WTC11 (cell line): ENCODE measurements at regions not wholly inside any gene's neighbourhood (a gene's known extent, or its start where the extent isn't known, plus 50 kb on each side); places are given as distances from the start of the nearest gene placed in this dataset.

Source experiments
- ATAC-seq: fragments of 200-7000 bp; cut with Tn5 transposase; 2 replicates; pipeline ENCODE4 v1.10.0; 2021; ENCODE audit warnings: mild to moderate bottlenecking, moderate library complexity
- CTCF ChIA-PET: fragments of 300-600 bp; sonication (Branson Sonifier 250); formaldehyde crosslinking; loops from one replicate; lab custom pipeline; 2021; ENCODE audit warnings: antibody characterized with exemption; lab: Charles Lee
- POLR2A ChIA-PET: fragments of 350-600 bp; sonication (Branson Sonifier 250); formaldehyde crosslinking; loops from one replicate; lab custom pipeline; 2021; ENCODE audit warnings: antibody characterized with exemption; lab: Charles Lee
- DNase-seq: peaks from one replicate; pipeline ENCODE4 v3.0.0; 2021; ENCODE audit warnings: low spot score
- H3K27ac Mint-ChIP-seq: 2 replicates; pipeline ENCODE4 v1.8.0; 2021; ENCODE audit warnings: mixed read lengths
- H3K27me3 Mint-ChIP-seq: 2 replicates; pipeline ENCODE4 v1.8.0; 2021; ENCODE audit warnings: low read depth, mild to moderate bottlenecking, moderate library complexity, mixed read lengths
- H3K36me3 Mint-ChIP-seq: 2 replicates; pipeline ENCODE4 v1.8.0; 2021; ENCODE audit warnings: mixed read lengths
- H3K4me1 Mint-ChIP-seq: 2 replicates; pipeline ENCODE4 v1.8.0; 2022; ENCODE audit warnings: mixed read lengths
- H3K4me3 Mint-ChIP-seq: 2 replicates; pipeline ENCODE4 v1.8.0; 2021; ENCODE audit warnings: mild to moderate bottlenecking, moderate library complexity, mixed read lengths
- H3K9me3 Mint-ChIP-seq: 2 replicates; pipeline ENCODE4 v1.8.0; 2021; ENCODE audit warnings: mixed read lengths
- ATF1 ChIP-seq: sonication (generic); formaldehyde crosslinking; IDR thresholded peaks from 2 replicates; pipeline ENCODE4 v1.8.1; 2023; ENCODE audit warnings: mild to moderate bottlenecking, moderate library complexity, missing genetic modification reagents
- ESRRA ChIP-seq: sonication (generic); formaldehyde crosslinking; IDR thresholded peaks from 2 replicates; pipeline ENCODE4 v1.8.1; 2022; ENCODE audit warnings: mild to moderate bottlenecking, missing genetic modification reagents, borderline replicate concordance
- GABPB1 ChIP-seq: sonication (generic); formaldehyde crosslinking; IDR thresholded peaks from 2 replicates; pipeline ENCODE4 v1.8.1; 2023; ENCODE audit warnings: mild to moderate bottlenecking, missing genetic modification reagents
- NFE2L1 ChIP-seq: sonication (generic); formaldehyde crosslinking; IDR thresholded peaks from 2 replicates; pipeline ENCODE4 v1.8.1; 2023; ENCODE audit warnings: missing genetic modification reagents
- NR1H2 ChIP-seq: sonication (generic); formaldehyde crosslinking; IDR thresholded peaks from 2 replicates; pipeline ENCODE4 v1.9.0; 2021; ENCODE audit warnings: mild to moderate bottlenecking, moderate library complexity, missing genetic modification reagents
- NR2C2 ChIP-seq: sonication (generic); formaldehyde crosslinking; IDR thresholded peaks from 2 replicates; pipeline ENCODE4 v1.8.0; 2022; ENCODE audit warnings: mild to moderate bottlenecking, missing genetic modification reagents
- NR3C1 ChIP-seq: sonication (generic); formaldehyde crosslinking; conservative IDR thresholded peaks from 2 replicates; pipeline ENCODE4 v1.8.1; 2023; ENCODE audit warnings: low read depth, mild to moderate bottlenecking, missing genetic modification reagents
- OVOL2 ChIP-seq: fragments of 250-450 bp; sonication (Bioruptor Pico); IDR thresholded peaks from 2 replicates; pipeline ENCODE4 v1.9.0; 2021; ENCODE audit warnings: mild to moderate bottlenecking, borderline replicate concordance
- RELA ChIP-seq: sonication (generic); formaldehyde crosslinking; IDR thresholded peaks from 2 replicates; pipeline ENCODE4 v1.8.1; 2022; ENCODE audit warnings: missing genetic modification reagents, mild to moderate bottlenecking, borderline replicate concordance
- TP53 ChIP-seq: sonication (generic); formaldehyde crosslinking; IDR thresholded peaks from 2 replicates; pipeline ENCODE4 v1.8.1; 2023; ENCODE audit warnings: mild to moderate bottlenecking, missing genetic modification reagents
- ZBTB21 ChIP-seq: sonication (generic); formaldehyde crosslinking; IDR thresholded peaks from 2 replicates; pipeline ENCODE4 v1.8.1; 2023; ENCODE audit warnings: mild to moderate bottlenecking, missing genetic modification reagents, borderline replicate concordance
- ZNF219 ChIP-seq: sonication (generic); formaldehyde crosslinking; IDR thresholded peaks from 2 replicates; pipeline ENCODE4 v1.8.0; 2023; ENCODE audit warnings: missing genetic modification reagents, mild to moderate bottlenecking, borderline replicate concordance
- ZNF317 ChIP-seq: sonication (generic); formaldehyde crosslinking; IDR thresholded peaks from 2 replicates; pipeline ENCODE4 v1.8.1; 2023; ENCODE audit warnings: low read depth, mild to moderate bottlenecking, moderate library complexity, missing genetic modification reagents, borderline replicate concordance
- TF ChIP-seq, protein P1 (sequence below): sonication (generic); formaldehyde crosslinking; IDR thresholded peaks from 2 replicates; pipeline ENCODE4 v1.8.1; 2023; ENCODE audit warnings: mild to moderate bottlenecking, missing genetic modification reagents, borderline replicate concordance
- TF ChIP-seq, protein P2 (sequence below): sonication (generic); formaldehyde crosslinking; IDR thresholded peaks from 2 replicates; pipeline ENCODE4 v1.8.1; 2023; ENCODE audit warnings: mild to moderate bottlenecking, missing genetic modification reagents, moderate library complexity
- TF ChIP-seq, protein P3 (sequence below): sonication (generic); formaldehyde crosslinking; IDR thresholded peaks from 2 replicates; pipeline ENCODE4 v1.8.1; 2022; ENCODE audit warnings: low read depth, mild to moderate bottlenecking, moderate library complexity, missing genetic modification reagents, borderline replicate concordance
- TF ChIP-seq, protein P4 (sequence below): fragments of 200-600 bp; IDR thresholded peaks from 2 replicates; pipeline ENCODE4 v1.8.0; 2022; ENCODE audit warnings: antibody characterized with exemption
- TF ChIP-seq, protein P5 (sequence below): sonication (generic); formaldehyde crosslinking; IDR thresholded peaks from 2 replicates; pipeline ENCODE4 v1.8.0; 2022; ENCODE audit warnings: missing genetic modification reagents

DNA sequence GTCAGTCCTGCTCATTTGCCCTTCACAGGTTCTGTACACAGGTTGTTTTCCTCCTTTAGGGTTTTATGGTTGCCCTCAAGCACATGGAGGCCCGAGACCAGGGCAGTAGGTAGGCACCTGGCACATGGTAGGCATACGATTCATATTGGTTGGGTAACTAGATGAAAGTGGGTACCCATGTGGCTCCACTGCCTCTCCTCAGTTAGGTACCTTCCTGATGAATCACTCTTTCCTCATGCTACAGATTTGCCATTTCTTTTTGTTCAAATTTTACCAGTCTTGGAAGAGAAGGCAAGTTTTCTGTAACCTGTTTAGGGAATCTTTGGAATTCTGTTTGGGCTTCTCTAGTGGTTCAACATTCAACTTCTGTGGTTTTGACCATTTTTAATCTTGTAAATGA is 121.3 kb downstream of the FHIP1A start (continued):
- TF ChIP-seq, protein P1, sequence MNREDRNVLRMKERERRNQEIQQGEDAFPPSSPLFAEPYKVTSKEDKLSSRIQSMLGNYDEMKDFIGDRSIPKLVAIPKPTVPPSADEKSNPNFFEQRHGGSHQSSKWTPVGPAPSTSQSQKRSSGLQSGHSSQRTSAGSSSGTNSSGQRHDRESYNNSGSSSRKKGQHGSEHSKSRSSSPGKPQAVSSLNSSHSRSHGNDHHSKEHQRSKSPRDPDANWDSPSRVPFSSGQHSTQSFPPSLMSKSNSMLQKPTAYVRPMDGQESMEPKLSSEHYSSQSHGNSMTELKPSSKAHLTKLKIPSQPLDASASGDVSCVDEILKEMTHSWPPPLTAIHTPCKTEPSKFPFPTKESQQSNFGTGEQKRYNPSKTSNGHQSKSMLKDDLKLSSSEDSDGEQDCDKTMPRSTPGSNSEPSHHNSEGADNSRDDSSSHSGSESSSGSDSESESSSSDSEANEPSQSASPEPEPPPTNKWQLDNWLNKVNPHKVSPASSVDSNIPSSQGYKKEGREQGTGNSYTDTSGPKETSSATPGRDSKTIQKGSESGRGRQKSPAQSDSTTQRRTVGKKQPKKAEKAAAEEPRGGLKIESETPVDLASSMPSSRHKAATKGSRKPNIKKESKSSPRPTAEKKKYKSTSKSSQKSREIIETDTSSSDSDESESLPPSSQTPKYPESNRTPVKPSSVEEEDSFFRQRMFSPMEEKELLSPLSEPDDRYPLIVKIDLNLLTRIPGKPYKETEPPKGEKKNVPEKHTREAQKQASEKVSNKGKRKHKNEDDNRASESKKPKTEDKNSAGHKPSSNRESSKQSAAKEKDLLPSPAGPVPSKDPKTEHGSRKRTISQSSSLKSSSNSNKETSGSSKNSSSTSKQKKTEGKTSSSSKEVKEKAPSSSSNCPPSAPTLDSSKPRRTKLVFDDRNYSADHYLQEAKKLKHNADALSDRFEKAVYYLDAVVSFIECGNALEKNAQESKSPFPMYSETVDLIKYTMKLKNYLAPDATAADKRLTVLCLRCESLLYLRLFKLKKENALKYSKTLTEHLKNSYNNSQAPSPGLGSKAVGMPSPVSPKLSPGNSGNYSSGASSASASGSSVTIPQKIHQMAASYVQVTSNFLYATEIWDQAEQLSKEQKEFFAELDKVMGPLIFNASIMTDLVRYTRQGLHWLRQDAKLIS (CRISPR knock-in tag) = no peak
- TF ChIP-seq, protein P2, sequence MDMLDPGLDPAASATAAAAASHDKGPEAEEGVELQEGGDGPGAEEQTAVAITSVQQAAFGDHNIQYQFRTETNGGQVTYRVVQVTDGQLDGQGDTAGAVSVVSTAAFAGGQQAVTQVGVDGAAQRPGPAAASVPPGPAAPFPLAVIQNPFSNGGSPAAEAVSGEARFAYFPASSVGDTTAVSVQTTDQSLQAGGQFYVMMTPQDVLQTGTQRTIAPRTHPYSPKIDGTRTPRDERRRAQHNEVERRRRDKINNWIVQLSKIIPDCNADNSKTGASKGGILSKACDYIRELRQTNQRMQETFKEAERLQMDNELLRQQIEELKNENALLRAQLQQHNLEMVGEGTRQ (CRISPR knock-in tag) = no peak
- TF ChIP-seq GABPB1 (CRISPR knock-in tag) (no peak), NR1H2 (no peak), ATF1 (CRISPR knock-in tag) (no peak), RELA (CRISPR knock-in tag) (no peak), ESRRA (no peak)
- TF ChIP-seq, protein P3, sequence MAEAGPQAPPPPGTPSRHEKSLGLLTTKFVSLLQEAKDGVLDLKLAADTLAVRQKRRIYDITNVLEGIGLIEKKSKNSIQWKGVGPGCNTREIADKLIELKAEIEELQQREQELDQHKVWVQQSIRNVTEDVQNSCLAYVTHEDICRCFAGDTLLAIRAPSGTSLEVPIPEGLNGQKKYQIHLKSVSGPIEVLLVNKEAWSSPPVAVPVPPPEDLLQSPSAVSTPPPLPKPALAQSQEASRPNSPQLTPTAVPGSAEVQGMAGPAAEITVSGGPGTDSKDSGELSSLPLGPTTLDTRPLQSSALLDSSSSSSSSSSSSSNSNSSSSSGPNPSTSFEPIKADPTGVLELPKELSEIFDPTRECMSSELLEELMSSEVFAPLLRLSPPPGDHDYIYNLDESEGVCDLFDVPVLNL (CRISPR knock-in tag) = no peak
- TF ChIP-seq, protein P4, sequence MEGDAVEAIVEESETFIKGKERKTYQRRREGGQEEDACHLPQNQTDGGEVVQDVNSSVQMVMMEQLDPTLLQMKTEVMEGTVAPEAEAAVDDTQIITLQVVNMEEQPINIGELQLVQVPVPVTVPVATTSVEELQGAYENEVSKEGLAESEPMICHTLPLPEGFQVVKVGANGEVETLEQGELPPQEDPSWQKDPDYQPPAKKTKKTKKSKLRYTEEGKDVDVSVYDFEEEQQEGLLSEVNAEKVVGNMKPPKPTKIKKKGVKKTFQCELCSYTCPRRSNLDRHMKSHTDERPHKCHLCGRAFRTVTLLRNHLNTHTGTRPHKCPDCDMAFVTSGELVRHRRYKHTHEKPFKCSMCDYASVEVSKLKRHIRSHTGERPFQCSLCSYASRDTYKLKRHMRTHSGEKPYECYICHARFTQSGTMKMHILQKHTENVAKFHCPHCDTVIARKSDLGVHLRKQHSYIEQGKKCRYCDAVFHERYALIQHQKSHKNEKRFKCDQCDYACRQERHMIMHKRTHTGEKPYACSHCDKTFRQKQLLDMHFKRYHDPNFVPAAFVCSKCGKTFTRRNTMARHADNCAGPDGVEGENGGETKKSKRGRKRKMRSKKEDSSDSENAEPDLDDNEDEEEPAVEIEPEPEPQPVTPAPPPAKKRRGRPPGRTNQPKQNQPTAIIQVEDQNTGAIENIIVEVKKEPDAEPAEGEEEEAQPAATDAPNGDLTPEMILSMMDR = no peak
- TF ChIP-seq, all 79 proteins: peak for 0

DNA sequence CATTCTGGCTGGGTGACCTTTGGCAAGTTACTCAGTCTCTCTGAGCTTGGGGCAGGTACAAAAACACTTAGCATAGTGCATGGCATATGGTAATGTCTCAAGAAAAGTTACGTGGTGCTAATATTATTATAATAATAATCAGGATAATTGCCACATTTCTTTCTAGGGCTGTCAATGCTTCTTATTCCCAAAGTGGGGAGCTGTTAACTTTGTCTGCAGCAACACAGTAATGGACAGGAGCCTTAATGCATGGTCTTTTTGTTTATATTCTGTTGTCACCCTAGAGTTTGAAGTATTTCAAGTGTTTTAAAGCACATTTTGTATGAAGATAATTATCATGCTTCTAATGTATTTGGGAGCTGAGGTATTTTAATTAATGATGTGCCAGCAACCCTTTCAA is 121.8 kb downstream of the FHIP1A start:
- Mint-ChIP-seq H3K4me1 (peaks cover 25% of the 10 kb centered on the region), H3K9me3 (peaks cover 3% of the 10 kb centered on the region; the same call in 1 of the 2 replicates), H3K27me3 (no peaks in the 10 kb centered on the region), H3K36me3 (peaks cover 7% of the 10 kb centered on the region), H3K4me3 (no peak overlapping the region), H3K27ac (no peak overlapping the region)
- ChIA-PET POLR2A (no interaction called here), CTCF (no interaction called here)
- ATAC-seq (no peak), DNase-seq (no peak)
- no peak for TF ChIP-seq ZNF317
- TF ChIP-seq ZNF219 = no peak
- TF ChIP-seq, protein P5, sequence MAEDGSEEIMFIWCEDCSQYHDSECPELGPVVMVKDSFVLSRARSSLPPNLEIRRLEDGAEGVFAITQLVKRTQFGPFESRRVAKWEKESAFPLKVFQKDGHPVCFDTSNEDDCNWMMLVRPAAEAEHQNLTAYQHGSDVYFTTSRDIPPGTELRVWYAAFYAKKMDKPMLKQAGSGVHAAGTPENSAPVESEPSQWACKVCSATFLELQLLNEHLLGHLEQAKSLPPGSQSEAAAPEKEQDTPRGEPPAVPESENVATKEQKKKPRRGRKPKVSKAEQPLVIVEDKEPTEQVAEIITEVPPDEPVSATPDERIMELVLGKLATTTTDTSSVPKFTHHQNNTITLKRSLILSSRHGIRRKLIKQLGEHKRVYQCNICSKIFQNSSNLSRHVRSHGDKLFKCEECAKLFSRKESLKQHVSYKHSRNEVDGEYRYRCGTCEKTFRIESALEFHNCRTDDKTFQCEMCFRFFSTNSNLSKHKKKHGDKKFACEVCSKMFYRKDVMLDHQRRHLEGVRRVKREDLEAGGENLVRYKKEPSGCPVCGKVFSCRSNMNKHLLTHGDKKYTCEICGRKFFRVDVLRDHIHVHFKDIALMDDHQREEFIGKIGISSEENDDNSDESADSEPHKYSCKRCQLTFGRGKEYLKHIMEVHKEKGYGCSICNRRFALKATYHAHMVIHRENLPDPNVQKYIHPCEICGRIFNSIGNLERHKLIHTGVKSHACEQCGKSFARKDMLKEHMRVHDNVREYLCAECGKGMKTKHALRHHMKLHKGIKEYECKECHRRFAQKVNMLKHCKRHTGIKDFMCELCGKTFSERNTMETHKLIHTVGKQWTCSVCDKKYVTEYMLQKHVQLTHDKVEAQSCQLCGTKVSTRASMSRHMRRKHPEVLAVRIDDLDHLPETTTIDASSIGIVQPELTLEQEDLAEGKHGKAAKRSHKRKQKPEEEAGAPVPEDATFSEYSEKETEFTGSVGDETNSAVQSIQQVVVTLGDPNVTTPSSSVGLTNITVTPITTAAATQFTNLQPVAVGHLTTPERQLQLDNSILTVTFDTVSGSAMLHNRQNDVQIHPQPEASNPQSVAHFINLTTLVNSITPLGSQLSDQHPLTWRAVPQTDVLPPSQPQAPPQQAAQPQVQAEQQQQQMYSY (CRISPR knock-in tag) = no peak
- no peak for TF ChIP-seq NR3C1 (CRISPR knock-in tag)
- TF ChIP-seq TP53 (CRISPR knock-in tag) = no peak
- TF ChIP-seq ZBTB21 (CRISPR knock-in tag) = no peak
- no peak for TF ChIP-seq OVOL2
- TF ChIP-seq NR2C2 (CRISPR knock-in tag) = no peak
- no peak for TF ChIP-seq NFE2L1 (CRISPR knock-in tag)
